ENCODE measurements at regions not wholly inside any gene's neighbourhood (a gene's known extent, or its start where the extent isn't known, plus 50 kb on each side); places are given as distances from the start of the nearest gene placed in this dataset.

DNA sequence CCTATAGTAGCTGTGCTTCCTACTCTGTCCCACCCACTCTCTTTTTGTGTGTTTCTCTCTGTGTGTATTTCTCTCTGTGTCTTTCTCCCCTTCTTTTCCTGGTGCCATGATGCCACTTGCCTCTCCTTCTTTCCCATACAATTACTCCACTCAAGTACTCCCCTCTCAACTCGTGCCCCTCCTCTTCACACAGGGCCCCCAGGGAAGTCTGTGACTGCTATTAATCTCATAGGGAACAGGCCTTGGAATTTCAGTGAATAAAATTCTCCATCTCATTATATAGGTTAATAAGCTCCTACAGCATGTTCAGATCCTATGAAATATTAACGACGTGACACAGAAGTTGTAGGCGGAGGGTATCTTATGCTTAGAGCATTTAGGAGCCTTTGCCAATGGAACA lies 205.9 kb upstream of the EPHA4 start:
- Histone ChIP-seq H2BK5ac (ENCODE audit: low read depth, low read length, poor library complexity, severe bottlenecking) (no peak overlapping the region), H2AFZ (replicated peaks; ENCODE audit: low read length, poor library complexity) (no peak overlapping the region), H3K9ac (ENCODE audit: low read depth, low read length) (no peak overlapping the region), H2AK9ac (replicated peaks; ENCODE audit: low read depth, low read length, poor library complexity) (no peak overlapping the region), H3K27ac (ENCODE audit: insufficient read depth, low read length) (no peak overlapping the region), H4K8ac (ENCODE audit: low read depth in 2 of 2, low read length in 2 of 2) (no peak overlapping the region), H3K9me3 (ENCODE audit: control insufficient read depth, insufficient read depth, low read length) (no peaks in the 10 kb centered on the region), H3K56ac (ENCODE audit: extremely low read depth, insufficient read depth, low read length) (no peak overlapping the region), H2BK15ac (ENCODE audit: low read depth, low read length) (no peak overlapping the region), H3K4me2 (ENCODE audit: low read depth, low read length) (no peak overlapping the region), H3K23ac (ENCODE audit: low read depth, low read length) (no peak overlapping the region), H3K4ac (ENCODE audit: low read depth, low read length) (no peak overlapping the region), H3K79me1 (ENCODE audit: low read depth in 1 of 2, low read length in 2 of 2) (no peaks in the 10 kb centered on the region), H2BK120ac (ENCODE audit: low read depth, low read length) (no peak overlapping the region), H2AK5ac (ENCODE audit: low read depth, low read length) (no peak overlapping the region), H3K14ac (replicated peaks; ENCODE audit: low read depth, low read length) (no peak overlapping the region), H4K91ac (ENCODE audit: insufficient read depth, low read depth, low read length) (no peak overlapping the region), H2BK20ac (ENCODE audit: low read depth, low read length) (no peak overlapping the region), H3K4me1 (ENCODE audit: control insufficient read depth, insufficient read depth, low read length) (peaks cover 5% of the 10 kb centered on the region), H3K27me3 (ENCODE audit: control insufficient read depth, insufficient read depth, low read length) (0 out of 2 replicates have a peak, but pooled peaks cover 1% of the 10 kb centered on the region), H4K5ac (ENCODE audit: low read depth, low read length) (no peak overlapping the region), H3K36me3 (ENCODE audit: control insufficient read depth, insufficient read depth, low read length) (no peaks in the 10 kb centered on the region), H3K9me1 (ENCODE audit: insufficient read depth, low read length) (no peaks in the 10 kb centered on the region), H4K20me1 (ENCODE audit: insufficient read depth, low read length) (no peaks in the 10 kb centered on the region; the same call in 1 of the 2 replicates), H3K4me3 (ENCODE audit: insufficient read depth, low read depth, low read length) (no peak overlapping the region), H3K18ac (ENCODE audit: low read depth, low read length) (no peak overlapping the region)
- ChIA-PET CTCF (no interaction called here), POLR2A (ENCODE audit: unreplicated experiment) (no interaction called here)
- in situ Hi-C loops (cut with MboI; ENCODE audit: low sequenced_read_pairs) = no loop called here
- no CpG with 5 or more reads among the region's 4 CpGs for WGBS, 2 experiments (ENCODE audit: extremely low coverage in 2 of 2, insufficient read length in 1 of 2)
- BruUV-seq (replicated peaks) = no TSS peak
- ATAC-seq (ENCODE audit: low read depth) = no peak
- dilution Hi-C loops (cut with HindIII; ENCODE audit: low sequenced_read_pairs, unreplicated experiment) = no loop called here
- intact Hi-C loops (cut with micrococcal nuclease) = no loop called here
- no peak for DNase-seq
- TF ChIP-seq FOS (IDR thresholded peaks at IDR 0.05; ENCODE audit: low read depth, low read length) = no peak
- TF ChIP-seq, protein P1, sequence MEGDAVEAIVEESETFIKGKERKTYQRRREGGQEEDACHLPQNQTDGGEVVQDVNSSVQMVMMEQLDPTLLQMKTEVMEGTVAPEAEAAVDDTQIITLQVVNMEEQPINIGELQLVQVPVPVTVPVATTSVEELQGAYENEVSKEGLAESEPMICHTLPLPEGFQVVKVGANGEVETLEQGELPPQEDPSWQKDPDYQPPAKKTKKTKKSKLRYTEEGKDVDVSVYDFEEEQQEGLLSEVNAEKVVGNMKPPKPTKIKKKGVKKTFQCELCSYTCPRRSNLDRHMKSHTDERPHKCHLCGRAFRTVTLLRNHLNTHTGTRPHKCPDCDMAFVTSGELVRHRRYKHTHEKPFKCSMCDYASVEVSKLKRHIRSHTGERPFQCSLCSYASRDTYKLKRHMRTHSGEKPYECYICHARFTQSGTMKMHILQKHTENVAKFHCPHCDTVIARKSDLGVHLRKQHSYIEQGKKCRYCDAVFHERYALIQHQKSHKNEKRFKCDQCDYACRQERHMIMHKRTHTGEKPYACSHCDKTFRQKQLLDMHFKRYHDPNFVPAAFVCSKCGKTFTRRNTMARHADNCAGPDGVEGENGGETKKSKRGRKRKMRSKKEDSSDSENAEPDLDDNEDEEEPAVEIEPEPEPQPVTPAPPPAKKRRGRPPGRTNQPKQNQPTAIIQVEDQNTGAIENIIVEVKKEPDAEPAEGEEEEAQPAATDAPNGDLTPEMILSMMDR (conservative IDR thresholded peaks at IDR 0.05; ENCODE audit: low read depth, low read length) = no peak
- TF ChIP-seq MAFK (IDR thresholded peaks at IDR 0.05; ENCODE audit: low read depth, low read length) = no peak
- TF ChIP-seq CEBPB (IDR thresholded peaks at IDR 0.05; ENCODE audit: low read depth, low read length) = no peak
- TF ChIP-seq RAD21 (IDR thresholded peaks at IDR 0.05; ENCODE audit: low read length) = no peak
- TF ChIP-seq, protein P2, sequence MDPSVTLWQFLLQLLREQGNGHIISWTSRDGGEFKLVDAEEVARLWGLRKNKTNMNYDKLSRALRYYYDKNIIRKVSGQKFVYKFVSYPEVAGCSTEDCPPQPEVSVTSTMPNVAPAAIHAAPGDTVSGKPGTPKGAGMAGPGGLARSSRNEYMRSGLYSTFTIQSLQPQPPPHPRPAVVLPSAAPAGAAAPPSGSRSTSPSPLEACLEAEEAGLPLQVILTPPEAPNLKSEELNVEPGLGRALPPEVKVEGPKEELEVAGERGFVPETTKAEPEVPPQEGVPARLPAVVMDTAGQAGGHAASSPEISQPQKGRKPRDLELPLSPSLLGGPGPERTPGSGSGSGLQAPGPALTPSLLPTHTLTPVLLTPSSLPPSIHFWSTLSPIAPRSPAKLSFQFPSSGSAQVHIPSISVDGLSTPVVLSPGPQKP (IDR thresholded peaks at IDR 0.05; ENCODE audit: borderline replicate concordance, low read depth, low read length) = no peak
- TF ChIP-seq MAZ (IDR thresholded peaks at IDR 0.05; ENCODE audit: borderline replicate concordance, low read depth, low read length) = no peak
- TF ChIP-seq NFE2L2 (IDR thresholded peaks at IDR 0.05; ENCODE audit: low read depth, low read length) = no peak
- TF ChIP-seq, protein P3, sequence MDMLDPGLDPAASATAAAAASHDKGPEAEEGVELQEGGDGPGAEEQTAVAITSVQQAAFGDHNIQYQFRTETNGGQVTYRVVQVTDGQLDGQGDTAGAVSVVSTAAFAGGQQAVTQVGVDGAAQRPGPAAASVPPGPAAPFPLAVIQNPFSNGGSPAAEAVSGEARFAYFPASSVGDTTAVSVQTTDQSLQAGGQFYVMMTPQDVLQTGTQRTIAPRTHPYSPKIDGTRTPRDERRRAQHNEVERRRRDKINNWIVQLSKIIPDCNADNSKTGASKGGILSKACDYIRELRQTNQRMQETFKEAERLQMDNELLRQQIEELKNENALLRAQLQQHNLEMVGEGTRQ (IDR thresholded peaks at IDR 0.05; ENCODE audit: low read depth, low read length) = no peak
- TF ChIP-seq BHLHE40 (IDR thresholded peaks at IDR 0.05; ENCODE audit: low read depth, low read length) = no peak
- no peak for TF ChIP-seq RFX5 (IDR thresholded peaks at IDR 0.05; ENCODE audit: low read depth, low read length)
- TF ChIP-seq POLR2A (IDR thresholded peaks at IDR 0.05; ENCODE audit: low read depth, low read length) = no peak
- no peak for TF ChIP-seq CHD1 (IDR thresholded peaks at IDR 0.05; ENCODE audit: low read depth, low read length)
- no peak for TF ChIP-seq SMC3 (IDR thresholded peaks at IDR 0.05; ENCODE audit: low read depth, low read length)
- TF ChIP-seq MXI1 (IDR thresholded peaks at IDR 0.05; ENCODE audit: borderline replicate concordance, low read depth, low read length) = no peak
